GM19455 (cell line): ENCODE measurements at regions not wholly inside any gene's neighbourhood (a gene's known extent, or its start where the extent isn't known, plus 50 kb on each side); places are given as distances from the start of the nearest gene placed in this dataset.

Source experiments
- ATAC-seq: cut with Tn5 transposase; IDR thresholded peaks from one replicate; pipeline ENCODE4 v1.9.1; 2021; ENCODE audit not compliant: unreplicated experiment

DNA sequence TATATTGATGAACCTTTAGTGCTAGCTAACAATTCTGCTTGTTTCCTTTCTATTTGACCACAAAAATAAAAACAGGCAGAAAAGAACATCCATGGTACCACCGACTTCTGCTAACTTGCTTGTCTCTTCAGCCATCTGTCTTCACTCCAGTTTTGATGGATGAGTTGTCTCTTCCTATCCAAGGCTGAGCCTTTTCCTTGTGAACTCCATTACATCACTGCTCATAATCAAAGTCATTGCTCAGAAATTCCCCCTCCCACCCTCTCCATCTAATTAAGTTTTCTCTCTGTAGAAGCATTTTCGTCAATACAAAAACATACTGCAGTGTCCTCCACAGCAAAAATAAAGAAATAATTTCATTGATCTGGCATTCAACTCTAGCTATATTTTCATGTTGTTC, 184.4 kb downstream of the SPCS3 start:
- no peak for ATAC-seq

- ATAC-seq, result no peak
Observed at GRCh38 chr4:176507845-176508533, 188.2 kb downstream of the SPCS3 start.

- ATAC-seq, result no peak
Observed at GRCh38 chr4:176508780-176509331, 189.1 kb downstream of the SPCS3 start.

DNA sequence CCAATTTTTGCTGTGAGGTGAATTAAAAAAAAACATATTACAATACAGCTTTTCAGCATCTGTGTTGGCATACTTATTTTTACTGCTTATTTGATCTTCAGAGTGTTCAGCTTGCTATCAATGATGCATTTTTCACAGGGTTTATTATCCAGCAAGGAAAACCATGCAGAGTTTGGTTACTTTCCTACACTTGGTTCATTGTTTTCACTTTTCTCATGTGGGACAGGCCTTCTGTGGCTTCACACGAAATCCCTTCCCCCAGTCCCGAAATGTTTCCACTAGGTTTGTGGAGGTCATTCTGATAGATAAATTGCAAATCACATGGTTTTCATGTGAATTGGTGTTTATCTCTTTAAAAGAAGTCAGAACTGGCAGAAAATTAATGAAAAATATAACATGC, 205.8 kb downstream of the SPCS3 start:
- no peak for ATAC-seq

- ATAC-seq, result no peak
Observed at GRCh38 chr4:176526704-176527103, 206.9 kb downstream of the SPCS3 start.

DNA sequence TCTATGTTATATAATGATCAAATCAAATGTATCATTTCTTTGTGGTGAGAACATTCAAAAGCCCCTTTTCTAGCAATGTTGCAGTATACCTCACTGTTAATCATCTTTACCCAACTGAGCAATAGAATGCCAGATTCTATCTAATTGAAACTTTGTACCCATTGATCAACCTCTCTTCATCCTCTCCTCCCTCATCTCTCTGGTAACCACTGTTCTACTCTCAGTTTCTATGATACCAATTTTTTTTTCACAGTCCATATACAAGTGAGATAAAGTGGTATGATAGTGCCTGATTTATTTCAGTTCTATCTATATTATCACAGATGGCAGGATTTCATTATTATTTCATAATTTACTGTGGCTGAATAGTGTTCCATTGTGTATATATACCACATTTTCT, 209.8 kb downstream of the SPCS3 start:
- ATAC-seq, result no peak

DNA sequence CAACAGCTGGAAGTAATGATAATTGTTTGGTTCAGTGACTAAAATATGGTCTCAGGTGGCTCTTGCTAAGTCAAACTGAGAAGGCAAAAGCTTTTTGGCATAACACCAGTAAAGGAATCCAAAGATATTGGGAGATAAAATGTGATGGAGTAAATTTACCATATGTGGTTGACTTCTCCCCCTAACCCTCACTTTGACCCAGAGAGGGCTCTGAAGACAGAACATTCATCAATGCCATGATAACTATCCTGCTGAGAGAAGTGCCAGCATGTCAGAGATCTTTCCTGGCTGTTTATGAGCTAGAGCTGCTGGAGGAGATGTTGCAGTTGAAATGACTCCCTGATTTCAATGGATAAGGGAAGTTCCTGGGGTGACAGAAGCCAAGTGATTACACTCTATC, 213.4 kb downstream of the SPCS3 start:
- no peak for ATAC-seq

GRCh38 chr4:176534566-176534965, 214.8 kb downstream of the SPCS3 start:
- no peak for ATAC-seq

GRCh38 chr4:176538217-176538925, 218.6 kb downstream of the SPCS3 start:
- no peak for ATAC-seq

GRCh38 chr4:176539091-176539784, 219.5 kb downstream of the SPCS3 start:
- ATAC-seq, result no peak

- ATAC-seq, result no peak
Observed at GRCh38 chr4:176539785-176540175, 220.0 kb downstream of the SPCS3 start.

DNA sequence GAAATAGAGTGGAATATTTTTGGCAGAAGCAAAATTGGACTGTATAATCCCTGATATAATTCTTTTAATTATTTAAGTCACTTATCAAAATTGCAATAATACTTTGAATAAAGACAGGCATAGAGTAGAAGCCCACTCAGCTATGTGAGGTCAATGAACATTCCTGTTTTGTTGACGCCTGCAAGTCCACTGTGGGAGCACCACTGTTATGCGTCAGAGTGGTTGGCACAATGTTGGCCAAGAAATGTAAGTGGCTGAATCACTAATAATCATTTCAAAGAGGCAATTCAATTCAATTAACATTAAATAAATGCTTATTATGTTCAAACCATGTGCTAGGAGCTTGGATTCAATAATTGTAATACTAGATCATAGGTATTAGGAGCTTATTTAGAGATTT, 221.0 kb downstream of the SPCS3 start:
- no peak for ATAC-seq

GRCh38 chr4:176545872-176546271, 226.1 kb downstream of the SPCS3 start:
- no peak for ATAC-seq

GRCh38 chr4:176546975-176547374, 227.2 kb downstream of the SPCS3 start:
- ATAC-seq, result no peak

DNA sequence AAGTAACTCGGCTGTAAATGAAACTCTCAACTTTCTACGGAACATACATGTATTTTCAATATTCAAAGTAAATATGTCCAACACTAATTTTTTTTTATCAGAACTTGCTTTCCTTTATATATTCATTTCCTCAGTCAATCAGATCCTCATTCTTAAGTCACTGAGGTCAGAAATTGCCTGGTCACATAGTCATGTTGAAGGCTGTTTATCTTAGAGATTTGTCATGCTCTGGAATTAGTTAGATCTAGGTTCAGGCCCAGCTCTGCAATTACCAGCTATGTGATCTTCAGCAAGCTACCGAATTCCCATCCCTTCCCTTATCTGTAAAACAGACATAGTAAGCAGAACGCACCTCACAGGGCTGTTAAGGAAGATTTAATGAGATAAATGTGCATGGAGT, 228.8 kb downstream of the SPCS3 start:
- no peak for ATAC-seq

DNA sequence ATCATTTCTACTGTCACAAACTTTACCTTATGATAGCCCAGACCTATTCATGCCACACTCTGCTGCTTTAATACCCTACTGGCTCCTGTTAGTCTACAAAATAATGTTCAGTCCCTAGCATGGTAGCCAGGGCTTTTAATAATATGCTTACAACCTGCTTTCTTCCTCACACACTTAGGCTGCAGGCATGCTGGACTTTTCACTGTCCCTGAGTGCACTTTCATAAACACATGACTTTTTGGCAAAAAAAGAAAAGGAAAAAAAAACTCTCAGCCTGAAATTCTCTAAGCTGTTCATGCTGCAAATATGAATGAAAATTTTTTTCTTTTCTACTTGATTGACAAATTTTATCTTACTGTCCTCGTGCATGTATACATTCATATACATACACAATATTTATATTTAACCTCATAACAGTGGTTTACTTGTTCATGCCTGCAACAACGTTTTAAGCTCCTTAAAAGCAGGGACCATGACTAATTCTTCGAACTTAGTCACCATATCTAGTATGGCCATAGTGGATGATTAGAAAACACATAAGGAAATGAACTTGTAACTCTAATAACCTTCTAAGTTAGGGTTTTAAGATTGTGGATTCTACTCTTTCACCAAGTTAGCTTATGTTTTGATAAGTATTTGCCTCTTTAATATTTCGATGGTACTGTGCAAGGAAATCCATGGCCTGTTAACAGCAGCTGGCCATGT, 229.5 kb downstream of the SPCS3 start:
- ATAC-seq, result no peak

DNA sequence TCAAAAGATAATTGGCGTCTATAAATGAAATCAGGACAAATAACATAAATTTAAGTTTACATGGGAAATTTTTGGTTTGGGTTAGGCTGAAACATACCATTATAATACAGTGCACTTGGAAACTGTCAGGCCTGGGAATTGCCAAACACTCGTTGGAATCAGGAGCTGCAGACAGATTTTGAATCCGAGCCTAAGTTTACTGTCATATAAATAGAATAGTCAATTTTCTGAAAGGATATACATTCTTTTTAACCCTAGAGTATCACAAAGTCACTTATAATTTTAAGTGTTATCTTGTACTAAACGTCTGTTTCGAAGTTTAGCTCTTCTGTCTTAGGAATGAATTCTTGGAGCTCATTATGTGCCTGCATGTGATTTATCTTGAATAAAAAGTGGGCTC, 234.1 kb downstream of the VEGFC start:
- ATAC-seq, result no peak

- ATAC-seq, result no peak
Observed at GRCh38 chr4:176561368-176561767, 231.4 kb downstream of the VEGFC start.

DNA sequence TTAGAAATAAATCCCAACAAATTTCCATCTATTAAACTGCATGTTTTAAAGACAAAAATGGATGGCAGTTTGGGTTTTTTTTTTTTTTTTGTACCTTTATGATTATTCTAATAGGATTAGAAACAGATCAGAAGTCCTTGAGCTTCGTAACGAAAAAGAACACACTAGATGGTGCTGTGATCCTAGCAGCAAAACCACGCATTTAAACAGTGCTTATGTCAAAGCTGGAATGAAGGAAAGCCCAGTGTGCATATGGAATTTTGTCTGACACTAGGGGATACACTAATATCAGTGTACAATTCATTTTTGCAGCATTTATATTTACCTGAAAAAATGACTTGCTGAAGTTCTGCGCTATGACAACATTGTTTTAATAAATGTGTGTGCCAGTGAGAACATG, 229.1 kb downstream of the VEGFC start:
- ATAC-seq, result no peak

- no peak for ATAC-seq
Observed at GRCh38 chr4:176565049-176565448, 227.7 kb downstream of the VEGFC start.

- ATAC-seq, result no peak
Observed at GRCh38 chr4:176566769-176567168, 226.0 kb downstream of the VEGFC start.
